ENCODE measurements at regions not wholly inside any gene's neighbourhood (a gene's known extent, or its start where the extent isn't known, plus 50 kb on each side); places are given as distances from the start of the nearest gene placed in this dataset.

DNA sequence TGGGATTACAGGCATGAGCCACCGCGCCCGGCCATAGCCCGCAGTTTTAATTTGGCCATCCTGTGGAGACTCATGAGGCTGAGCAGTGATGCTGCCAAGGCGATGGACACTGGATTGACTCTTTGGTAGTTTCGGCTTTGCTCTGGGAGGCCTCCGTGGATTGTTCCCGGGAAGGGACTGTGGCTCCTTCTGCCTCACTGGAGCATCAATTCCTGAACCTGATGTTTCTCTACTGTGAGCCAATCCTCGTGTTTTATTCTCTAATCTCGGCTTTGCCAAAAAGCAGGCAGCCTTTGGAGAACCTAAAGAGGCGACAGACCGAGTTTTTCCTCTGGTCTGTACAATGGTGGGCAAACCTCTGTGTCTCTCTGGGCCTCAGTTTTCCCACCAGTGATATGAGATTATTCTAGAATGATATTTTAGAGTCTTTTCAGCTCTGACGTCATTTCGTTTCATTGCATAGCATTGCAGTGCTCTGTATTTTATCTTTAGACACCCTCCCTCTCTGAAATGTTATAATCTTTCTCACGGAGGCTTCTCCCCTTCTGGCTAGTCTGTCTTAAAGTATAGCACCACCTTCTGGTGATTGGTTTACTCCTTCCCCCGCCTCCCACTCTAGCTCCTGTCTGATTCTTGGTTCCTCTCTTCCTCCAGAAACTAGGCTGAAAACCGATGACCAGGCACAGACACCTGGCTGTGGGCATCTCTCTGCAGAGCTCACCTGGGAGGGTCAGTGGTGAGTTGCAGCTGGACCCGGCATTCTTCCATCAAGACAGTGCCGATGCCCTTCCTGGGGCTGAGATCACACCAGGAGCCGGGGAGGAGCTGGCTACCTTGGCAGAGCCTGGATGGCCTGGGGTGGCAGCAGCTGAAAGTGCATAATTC, 341.3 kb downstream of the MYCN start (continued):
- TF ChIP-seq GTF2F1 (IDR thresholded peaks at IDR 0.05; ENCODE audit: borderline replicate concordance, low read depth, low read length): no peak
- no peak for TF ChIP-seq EZH2 (IDR thresholded peaks at IDR 0.05; ENCODE audit: low read depth, low read length, severe bottlenecking)
- TF ChIP-seq SP2 (IDR thresholded peaks at IDR 0.05; ENCODE audit: low read length): no peak

Measured in H1 (cell line).